ENCODE measurements at regions not wholly inside any gene's neighbourhood (a gene's known extent, or its start where the extent isn't known, plus 50 kb on each side); places are given as distances from the start of the nearest gene placed in this dataset.

DNA sequence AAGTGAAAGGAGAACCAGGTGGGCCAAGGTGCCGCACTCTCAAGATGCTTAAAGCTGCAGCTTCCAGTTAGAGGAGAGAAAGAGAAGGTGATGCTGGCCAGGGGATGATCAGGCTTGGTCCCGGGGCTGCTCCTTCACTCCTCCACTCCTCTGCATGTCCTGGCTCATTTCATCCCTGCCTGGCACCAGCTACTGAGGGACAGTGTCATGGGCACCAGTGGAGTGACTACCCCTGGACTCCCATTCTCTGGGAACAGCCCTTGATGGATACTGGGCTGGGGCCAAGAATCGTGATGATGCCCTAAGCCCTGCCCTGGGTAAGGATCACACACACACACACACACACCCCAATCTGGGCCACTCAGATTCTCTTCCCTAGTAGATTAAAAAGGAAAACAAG is 243.7 kb downstream of the UACA start:
- H3K4me1 Mint-ChIP-seq, result peaks cover 34 to 40% of the 10 kb centered on the region in 2 experiments
- H3K27ac Mint-ChIP-seq, result no peak overlapping the region
- WGBS (ENCODE audit: extremely low coverage, insufficient read length, low lambda C conversion rate), result no CpG with 5 or more reads among the region's 3 CpGs
- H2AK5ac ChIP-seq (ENCODE audit: insufficient read length, low read length), result no peak overlapping the region
- TF ChIP-seq, protein P1, sequence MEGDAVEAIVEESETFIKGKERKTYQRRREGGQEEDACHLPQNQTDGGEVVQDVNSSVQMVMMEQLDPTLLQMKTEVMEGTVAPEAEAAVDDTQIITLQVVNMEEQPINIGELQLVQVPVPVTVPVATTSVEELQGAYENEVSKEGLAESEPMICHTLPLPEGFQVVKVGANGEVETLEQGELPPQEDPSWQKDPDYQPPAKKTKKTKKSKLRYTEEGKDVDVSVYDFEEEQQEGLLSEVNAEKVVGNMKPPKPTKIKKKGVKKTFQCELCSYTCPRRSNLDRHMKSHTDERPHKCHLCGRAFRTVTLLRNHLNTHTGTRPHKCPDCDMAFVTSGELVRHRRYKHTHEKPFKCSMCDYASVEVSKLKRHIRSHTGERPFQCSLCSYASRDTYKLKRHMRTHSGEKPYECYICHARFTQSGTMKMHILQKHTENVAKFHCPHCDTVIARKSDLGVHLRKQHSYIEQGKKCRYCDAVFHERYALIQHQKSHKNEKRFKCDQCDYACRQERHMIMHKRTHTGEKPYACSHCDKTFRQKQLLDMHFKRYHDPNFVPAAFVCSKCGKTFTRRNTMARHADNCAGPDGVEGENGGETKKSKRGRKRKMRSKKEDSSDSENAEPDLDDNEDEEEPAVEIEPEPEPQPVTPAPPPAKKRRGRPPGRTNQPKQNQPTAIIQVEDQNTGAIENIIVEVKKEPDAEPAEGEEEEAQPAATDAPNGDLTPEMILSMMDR (conservative IDR thresholded peaks at IDR 0.05), result no peak
- no peak overlapping the region for H4K5ac ChIP-seq (ENCODE audit: insufficient read length, low read depth, low read length)
- no peaks in the 10 kb centered on the region for H3K23me2 ChIP-seq (ENCODE audit: insufficient read length, low read depth, low read length, poor library complexity, severe bottlenecking)
- no peak overlapping the region for H3K27ac ChIP-seq (ENCODE audit: insufficient read length, low read depth, low read length)
- no peaks in the 10 kb centered on the region for H3K9me3 ChIP-seq (ENCODE audit: control insufficient read depth, low read depth, low read length)
- no peak for DNase-seq
- no peaks in the 10 kb centered on the region for H3K4me1 ChIP-seq (ENCODE audit: insufficient read depth, low read length)
- H4K20me1 ChIP-seq (ENCODE audit: control insufficient read depth, insufficient read depth, insufficient read length), result no peaks in the 10 kb centered on the region
- H3K9ac ChIP-seq (ENCODE audit: extremely low read depth, insufficient read length, low read length), result no peak overlapping the region
- no peaks in the 10 kb centered on the region for H3K36me3 Mint-ChIP-seq (ENCODE audit: insufficient read depth in 1 of 3, low read depth in 3 of 3)
- H3K4me2 ChIP-seq (ENCODE audit: insufficient read depth, insufficient read length, low read length), result no peak overlapping the region
- no peak overlapping the region for H4K8ac ChIP-seq (replicated peaks; ENCODE audit: insufficient read length, low read depth, low read length)
- H3K4ac ChIP-seq (ENCODE audit: low read depth, low read length), result no peak overlapping the region
- H2BK20ac ChIP-seq (ENCODE audit: low read depth, low read length, poor library complexity, severe bottlenecking), result no peak overlapping the region
- H3T11ph ChIP-seq (ENCODE audit: low read length), result no peak overlapping the region
- no peaks in the 10 kb centered on the region for H3K79me2 ChIP-seq (ENCODE audit: insufficient read depth, low read length)
- no peaks in the 10 kb centered on the region for H3K79me1 ChIP-seq (ENCODE audit: insufficient read depth, low read depth, low read length, poor library complexity, severe bottlenecking)
- no peak overlapping the region for H2BK15ac ChIP-seq (ENCODE audit: low read depth, low read length)
- no peak overlapping the region for H2AFZ ChIP-seq (ENCODE audit: low read length)
- H3K23ac ChIP-seq (ENCODE audit: insufficient read length, low read depth, low read length), result no peak overlapping the region
- H4K91ac ChIP-seq (ENCODE audit: insufficient read length, low read depth, low read length), result no peak overlapping the region
- H2BK5ac ChIP-seq (ENCODE audit: insufficient read length, low read length), result no peak overlapping the region
- H2BK120ac ChIP-seq (ENCODE audit: low read depth, low read length, poor library complexity, severe bottlenecking), result no peak overlapping the region
- no peaks in the 10 kb centered on the region for H3K27me3 ChIP-seq (ENCODE audit: insufficient read depth, low read length)
- no peak overlapping the region for H3K14ac ChIP-seq (ENCODE audit: insufficient read depth, low read length)
- no peaks in the 10 kb centered on the region for H3K9me3 Mint-ChIP-seq
- no peak overlapping the region for H2BK12ac ChIP-seq (ENCODE audit: insufficient read length, low read depth, low read length)
- H3K4me3 Mint-ChIP-seq, result no peak overlapping the region
- no peak overlapping the region for H3K18ac ChIP-seq (ENCODE audit: insufficient read length, low read depth, low read length)
- H3K27me3 Mint-ChIP-seq (ENCODE audit: low read depth), result no peaks in the 10 kb centered on the region; the same call in none of the 2 replicates
- no peak overlapping the region for H3K56ac ChIP-seq (ENCODE audit: insufficient read length, low read depth, low read length)
